GM19467 (cell line): ENCODE measurements at regions not wholly inside any gene's neighbourhood (a gene's known extent, or its start where the extent isn't known, plus 50 kb on each side); places are given as distances from the start of the nearest gene placed in this dataset.
"Not testable (repeated sequence)": the region's sequence is repeated elsewhere in the genome, so short reads cannot be mapped to it uniquely, and the experiment has no call there.

ENCODE experiments used
- ATAC-seq: cut with Tn5 transposase; IDR thresholded peaks from one replicate; pipeline ENCODE4 v1.9.1; 2021; ENCODE audit warnings: mild to moderate bottlenecking, moderate library complexity; ENCODE audit not compliant: unreplicated experiment

GRCh38 chr16:29284159-29284558, 122.4 kb downstream of the NPIPB11 start:
- not testable (repeated sequence) for ATAC-seq

GRCh38 chr16:29278097-29278871, 128.2 kb downstream of the NPIPB11 start:
- not testable (repeated sequence) for ATAC-seq

GRCh38 chr16:29276446-29276845, 130.1 kb downstream of the NPIPB11 start:
- not testable (repeated sequence) for ATAC-seq

GRCh38 chr16:29274055-29275035, 132.2 kb downstream of the NPIPB11 start:
- not testable (repeated sequence) for ATAC-seq

GRCh38 chr16:29273298-29274054, 133.0 kb downstream of the NPIPB11 start:
- not testable (repeated sequence) for ATAC-seq

- not testable (repeated sequence) for ATAC-seq
These were observed 134.5 kb downstream of the NPIPB11 start for GRCh38 chr16:29271721-29272675.

- not testable (repeated sequence) for ATAC-seq
These were observed 135.6 kb downstream of the NPIPB11 start for GRCh38 chr16:29270923-29271322.

- ATAC-seq = not testable (repeated sequence)
These were observed 136.5 kb downstream of the NPIPB11 start for GRCh38 chr16:29270033-29270432.

- ATAC-seq = not testable (repeated sequence)
These were observed 137.2 kb downstream of the NPIPB11 start for GRCh38 chr16:29269192-29269811.

GRCh38 chr16:29268785-29269191, 137.7 kb downstream of the NPIPB11 start:
- ATAC-seq = not testable (repeated sequence)

- not testable (repeated sequence) for ATAC-seq
These were observed 138.2 kb downstream of the NPIPB11 start for GRCh38 chr16:29268348-29268747.

- ATAC-seq = not testable (repeated sequence)
These were observed 138.6 kb downstream of the NPIPB11 start for GRCh38 chr16:29267891-29268290.

GRCh38 chr16:29267055-29267619, 139.4 kb downstream of the NPIPB11 start:
- not testable (repeated sequence) for ATAC-seq

GRCh38 chr16:29266612-29267011, 139.9 kb downstream of the NPIPB11 start:
- ATAC-seq = not testable (repeated sequence)

GRCh38 chr16:29265255-29265853, 141.2 kb downstream of the NPIPB11 start:
- ATAC-seq = not testable (repeated sequence)

- ATAC-seq = not testable (repeated sequence)
These were observed 142.3 kb downstream of the NPIPB11 start for GRCh38 chr16:29264080-29264837.

GRCh38 chr16:29262725-29263124, 143.8 kb downstream of the NPIPB11 start:
- not testable (repeated sequence) for ATAC-seq
